DND-41 (cell line): ENCODE measurements at regions not wholly inside any gene's neighbourhood (a gene's known extent, or its start where the extent isn't known, plus 50 kb on each side); places are given as distances from the start of the nearest gene placed in this dataset.

ENCODE experiments used
- ATAC-seq: fragments of 200-7000 bp; cut with Tn5 transposase; 3 replicates; pipeline ENCODE4 v1.9.1; 2021; ENCODE audit warnings: low read depth; ENCODE audit not compliant: insufficient read depth
- DNase-seq: peaks from one replicate; pipeline ENCODE4 v3.0.0-alpha.2; 2020
- H2AFZ ChIP-seq: 2 replicates; pipeline ENCODE4 v1.6.0; 2012; ENCODE audit warnings: low read depth, low read length
- H3K27ac ChIP-seq: 2 replicates; pipeline ENCODE4 v1.5.1; 2012; ENCODE audit warnings: low read length, inconsistent platforms
- H3K27me3 ChIP-seq: fragments of 200-600 bp; sonication (generic); 2 replicates; pipeline ENCODE4 v1.6.0; 2012; ENCODE audit warnings: low read length, mild to moderate bottlenecking, inconsistent platforms; ENCODE audit not compliant: insufficient read depth, poor library complexity
- H3K36me3 ChIP-seq: 2 replicates; pipeline ENCODE4 v1.5.1; 2012; ENCODE audit warnings: low read length, inconsistent platforms; ENCODE audit not compliant: insufficient read depth
- H3K4me1 ChIP-seq: 2 replicates; pipeline ENCODE4 v1.5.1; 2012; ENCODE audit warnings: mild to moderate bottlenecking, low read length; ENCODE audit not compliant: insufficient read depth
- H3K4me2 ChIP-seq: 2 replicates; pipeline ENCODE4 v1.6.0; 2012; ENCODE audit warnings: mild to moderate bottlenecking, moderate library complexity, low read length, inconsistent platforms; ENCODE audit not compliant: insufficient read depth
- H3K4me3 ChIP-seq, 2 experiments: fragments of 200-600 bp in 1 of 2; shearing (Covaris generic) in 1 of 2; 2 replicates each; pipeline ENCODE4 v1.5.1; 2012 to 2016; ENCODE audit warnings: inconsistent platforms in 2 of 2, low read length in 2 of 2, mild to moderate bottlenecking in 2 of 2, low read depth in 1 of 2, moderate library complexity in 1 of 2
- H3K79me2 ChIP-seq: 2 replicates; pipeline ENCODE4 v1.6.0; 2012; ENCODE audit warnings: low read length, inconsistent platforms; ENCODE audit not compliant: insufficient read depth
- H3K9ac ChIP-seq: 2 replicates; pipeline ENCODE4 v1.6.0; 2012; ENCODE audit warnings: low read depth, mild to moderate bottlenecking, inconsistent platforms, low read length, moderate library complexity
- H3K9me3 ChIP-seq: 2 replicates; pipeline ENCODE4 v1.5.1; 2012; ENCODE audit warnings: low read length, moderate library complexity, mild to moderate bottlenecking, inconsistent platforms; ENCODE audit not compliant: insufficient read depth, severe bottlenecking
- H4K20me1 ChIP-seq: 2 replicates; pipeline ENCODE4 v1.6.0; 2012; ENCODE audit warnings: low read length; ENCODE audit not compliant: insufficient read depth
- EZH2 ChIP-seq: IDR thresholded peaks from 3 replicates; pipeline ENCODE4 v1.6.1; 2012; ENCODE audit warnings: borderline replicate concordance, low read depth, mild to moderate bottlenecking, moderate library complexity, low read length, inconsistent platforms; ENCODE audit not compliant: severe bottlenecking
- TF ChIP-seq, protein P1 (sequence below): IDR thresholded peaks from 2 replicates; pipeline ENCODE4 v1.5.1; 2012; ENCODE audit warnings: borderline replicate concordance, low read length, moderate library complexity, mild to moderate bottlenecking; ENCODE audit not compliant: poor library complexity, severe bottlenecking; ENCODE audit errors: extremely low read depth

DNA sequence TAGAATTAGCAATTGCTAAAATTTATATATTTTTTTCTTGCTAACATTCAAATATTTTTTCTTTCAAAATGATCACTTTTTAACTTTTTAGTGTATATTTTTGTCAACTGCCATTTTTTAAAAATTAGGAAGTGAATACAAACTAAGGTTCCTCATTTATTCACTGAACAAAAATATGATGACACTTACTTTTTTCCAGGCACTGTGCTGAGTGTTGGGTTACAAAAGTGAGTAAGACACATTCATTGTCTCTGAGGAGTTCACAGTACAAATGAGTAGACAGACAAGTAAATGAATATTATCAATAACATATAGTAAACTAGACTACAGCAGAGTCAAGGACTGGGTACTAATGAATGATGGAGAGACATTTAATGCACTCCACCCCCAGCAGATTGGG is 543.5 kb downstream of the PDHA2 start:
- Histone ChIP-seq H2AFZ (no peak overlapping the region), H3K4me3 (no peak overlapping the region), H3K4me2 (no peak overlapping the region), H3K9me3 (peaks cover 7% of the 10 kb centered on the region), H3K27ac (no peak overlapping the region), H3K79me2 (no peaks in the 10 kb centered on the region), H3K4me1 (no peaks in the 10 kb centered on the region), H3K36me3 (no peaks in the 10 kb centered on the region), H3K9ac (no peak overlapping the region), H3K27me3 (no peaks in the 10 kb centered on the region), H4K20me1 (no peaks in the 10 kb centered on the region)
- no peak for DNase-seq
- ATAC-seq = no peak
- TF ChIP-seq, protein P1, sequence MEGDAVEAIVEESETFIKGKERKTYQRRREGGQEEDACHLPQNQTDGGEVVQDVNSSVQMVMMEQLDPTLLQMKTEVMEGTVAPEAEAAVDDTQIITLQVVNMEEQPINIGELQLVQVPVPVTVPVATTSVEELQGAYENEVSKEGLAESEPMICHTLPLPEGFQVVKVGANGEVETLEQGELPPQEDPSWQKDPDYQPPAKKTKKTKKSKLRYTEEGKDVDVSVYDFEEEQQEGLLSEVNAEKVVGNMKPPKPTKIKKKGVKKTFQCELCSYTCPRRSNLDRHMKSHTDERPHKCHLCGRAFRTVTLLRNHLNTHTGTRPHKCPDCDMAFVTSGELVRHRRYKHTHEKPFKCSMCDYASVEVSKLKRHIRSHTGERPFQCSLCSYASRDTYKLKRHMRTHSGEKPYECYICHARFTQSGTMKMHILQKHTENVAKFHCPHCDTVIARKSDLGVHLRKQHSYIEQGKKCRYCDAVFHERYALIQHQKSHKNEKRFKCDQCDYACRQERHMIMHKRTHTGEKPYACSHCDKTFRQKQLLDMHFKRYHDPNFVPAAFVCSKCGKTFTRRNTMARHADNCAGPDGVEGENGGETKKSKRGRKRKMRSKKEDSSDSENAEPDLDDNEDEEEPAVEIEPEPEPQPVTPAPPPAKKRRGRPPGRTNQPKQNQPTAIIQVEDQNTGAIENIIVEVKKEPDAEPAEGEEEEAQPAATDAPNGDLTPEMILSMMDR = no peak
- TF ChIP-seq EZH2 = no peak

GRCh38 chr4:96389770-96390169 is 549.9 kb downstream of the PDHA2 start:
- Histone ChIP-seq H3K4me1 (peaks cover 19% of the 10 kb centered on the region), H3K79me2 (no peaks in the 10 kb centered on the region), H3K9me3 (no peaks in the 10 kb centered on the region), H4K20me1 (no peaks in the 10 kb centered on the region), H3K4me2 (no peak overlapping the region), H2AFZ (no peak overlapping the region), H3K27me3 (no peaks in the 10 kb centered on the region), H3K27ac (0 out of 2 replicates have a peak overlapping the region, but pooled peaks have one; percentile 1), H3K9ac (no peak overlapping the region), H3K4me3 (no peak overlapping the region), H3K36me3 (no peaks in the 10 kb centered on the region)
- TF ChIP-seq EZH2 = no peak
- DNase-seq = no peak
- peak; percentile 77 for ATAC-seq

GRCh38 chr4:96390404-96390803 is 550.5 kb downstream of the PDHA2 start:
- H3K4me1 ChIP-seq = peaks cover 19% of the 10 kb centered on the region
- H3K36me3 ChIP-seq = no peaks in the 10 kb centered on the region
- DNase-seq (no peak), ATAC-seq (0 out of 3 replicates have a peak, but pooled peaks have one; percentile 12)
- H3K4me3 ChIP-seq = no peak overlapping the region
- H4K20me1 ChIP-seq = no peaks in the 10 kb centered on the region
- no peaks in the 10 kb centered on the region for H3K9me3 ChIP-seq
- no peak overlapping the region for H3K9ac ChIP-seq
- H3K79me2 ChIP-seq = no peaks in the 10 kb centered on the region
- H3K4me2 ChIP-seq = no peak overlapping the region
- H2AFZ ChIP-seq = no peak overlapping the region
- H3K27me3 ChIP-seq = no peaks in the 10 kb centered on the region
- no peak overlapping the region for H3K27ac ChIP-seq
- no peak for TF ChIP-seq EZH2
- TF ChIP-seq, protein P1 = no peak

- H3K27ac ChIP-seq = no peak overlapping the region
- H3K9ac ChIP-seq = no peak overlapping the region
- H3K4me1 ChIP-seq = peaks cover under 1% of the 10 kb centered on the region
- H3K79me2 ChIP-seq = no peaks in the 10 kb centered on the region
- H3K4me2 ChIP-seq = no peak overlapping the region
- TF ChIP-seq, protein P1 = no peak
- no peak for TF ChIP-seq EZH2
- no peaks in the 10 kb centered on the region for H3K27me3 ChIP-seq
- H3K4me3 ChIP-seq = no peak overlapping the region
- H3K36me3 ChIP-seq = no peaks in the 10 kb centered on the region
- no peak overlapping the region for H2AFZ ChIP-seq
- H4K20me1 ChIP-seq = no peaks in the 10 kb centered on the region
- no peaks in the 10 kb centered on the region for H3K9me3 ChIP-seq
- no peak for DNase-seq
- no peak for ATAC-seq
Observed at GRCh38 chr4:96395747-96396146, 555.9 kb downstream of the PDHA2 start.
